Prostate gland (tissue), 2 donors: ENCODE measurements at regions not wholly inside any gene's neighbourhood (a gene's known extent, or its start where the extent isn't known, plus 50 kb on each side); places are given as distances from the start of the nearest gene placed in this dataset.

Experiments used
- DNase-seq: peaks from one replicate; pipeline ENCODE4 v3.0.0-alpha.2; 2019; ENCODE audit warnings: low spot score
- H3K27ac ChIP-seq, 2 donors: fragments of 200-600 bp; sonication (generic); 2 replicates each; pipeline ENCODE4 v1.5.1; 2017 to 2019
- H3K27me3 ChIP-seq: fragments of 200-600 bp; sonication (generic); replicated peaks from 2 replicates; pipeline ENCODE4 v1.5.1; 2019; ENCODE audit not compliant: insufficient read depth
- H3K36me3 ChIP-seq, 2 donors: fragments of 200-600 bp; sonication (generic); 1 replicate in 1 of 2; 2 replicates in 1 of 2; pipeline versions ENCODE4 v1.5.1 to v1.8.1; 2017 to 2019
- H3K4me1 ChIP-seq: fragments of 200-600 bp; sonication (generic); replicated peaks from 2 replicates; pipeline ENCODE4 v1.5.1; 2019
- H3K4me3 ChIP-seq, 2 donors: fragments of 200-600 bp; sonication (generic); 2 replicates each; pipeline ENCODE4 v1.5.1; 2017 to 2019
- H3K9me3 ChIP-seq: fragments of 200-600 bp; sonication (generic); 2 replicates; pipeline ENCODE4 v1.5.1; 2017
- CTCF ChIP-seq, 4 experiments: fragments of 200-600 bp in 2 of 4; fragments of 450-650 bp in 2 of 4; sonication (generic) in 2 of 4; IDR thresholded peaks; 1 replicate in 3 of 4; 2 replicates in 1 of 4; pipeline ENCODE4 v1.5.1; 2016 to 2019; ENCODE audit warnings: antibody characterized with exemption in 4 of 4, mild to moderate bottlenecking in 2 of 4, moderate library complexity in 2 of 4
- POLR2A ChIP-seq: fragments of 450-650 bp; IDR thresholded peaks from one replicate; pipeline ENCODE4 v1.6.1; 2016; ENCODE audit warnings: antibody characterized with exemption, mild to moderate bottlenecking
- POLR2AphosphoS5 ChIP-seq: sonication (generic); formaldehyde crosslinking; IDR thresholded peaks from one replicate; pipeline ENCODE4 v1.6.1; 2017; ENCODE audit warnings: antibody characterized with exemption
- WGBS: methylation state at CpG from one replicate; pipeline ENCODE4 v1.1.5; 2018; 5-methylcytosine and 5-hydroxymethylcytosine counted together
- intact Hi-C: fragments of 100-400 bp; cut with DNase I; formaldehyde crosslinking; loops from one replicate; pipeline ENCODE4 v1.14.2; 2022

- no peak for DNase-seq
These were observed 392.9 kb upstream of the SALL1 start for GRCh38 chr16:51543971-51544370.

GRCh38 chr16:51542981-51543815, 392.1 kb upstream of the SALL1 start:
- Histone ChIP-seq H3K36me3 (no peaks in the 10 kb centered on the region), H3K27ac (no peak overlapping the region), H3K27me3 (no peaks in the 10 kb centered on the region), H3K4me1 (no peaks in the 10 kb centered on the region), H3K9me3 (no peaks in the 10 kb centered on the region), H3K4me3 (no peak overlapping the region)
- intact Hi-C loops, result no loop called here
- no peak for DNase-seq
- 46% methylated on average over 12 of the region's 12 CpGs for WGBS
- TF ChIP-seq POLR2A, result no peak
- no peak for TF ChIP-seq CTCF (IDR thresholded peaks at IDR 0.05)
- no peak for TF ChIP-seq POLR2AphosphoS5

More at GRCh38 chr16:51543971-51544370, 392.9 kb upstream of the SALL1 start:
- WGBS, result 91% methylated on average over 9 of the region's 9 CpGs
- TF ChIP-seq POLR2A, result no peak
- no peak for TF ChIP-seq POLR2AphosphoS5
- no peak for TF ChIP-seq CTCF (IDR thresholded peaks at IDR 0.05)
- H3K27me3 ChIP-seq, result no peaks in the 10 kb centered on the region
- no peaks in the 10 kb centered on the region for H3K36me3 ChIP-seq
- intact Hi-C loops, result no loop called here
- no peak overlapping the region for H3K27ac ChIP-seq
- H3K4me3 ChIP-seq, result no peak overlapping the region
- no peaks in the 10 kb centered on the region for H3K4me1 ChIP-seq
- H3K9me3 ChIP-seq, result no peaks in the 10 kb centered on the region

- H3K4me3 ChIP-seq, result no peak overlapping the region
- H3K27ac ChIP-seq, result no peak overlapping the region
- no peak for DNase-seq
- intact Hi-C loops, result no loop called here
- no peaks in the 10 kb centered on the region for H3K36me3 ChIP-seq
- H3K27me3 ChIP-seq, result no peaks in the 10 kb centered on the region
- 72% methylated on average over 2 of the region's 2 CpGs for WGBS
- TF ChIP-seq CTCF (IDR thresholded peaks at IDR 0.05), result no peak
- no peak for TF ChIP-seq POLR2A
- no peak for TF ChIP-seq POLR2AphosphoS5
- no peaks in the 10 kb centered on the region for H3K9me3 ChIP-seq
- H3K4me1 ChIP-seq, result no peaks in the 10 kb centered on the region
These were observed 389.2 kb upstream of the SALL1 start for GRCh38 chr16:51540259-51540658.

GRCh38 chr16:51538707-51539498, 387.8 kb upstream of the SALL1 start:
- TF ChIP-seq CTCF (IDR thresholded peaks at IDR 0.05), result no peak
- TF ChIP-seq POLR2A, result no peak
- no peak for TF ChIP-seq POLR2AphosphoS5
- 20% methylated on average over 7 of the region's 7 CpGs for WGBS
- intact Hi-C loops, result no loop called here
- no peak for DNase-seq
- H3K9me3 ChIP-seq, result no peaks in the 10 kb centered on the region
- no peaks in the 10 kb centered on the region for H3K4me1 ChIP-seq
- H3K27me3 ChIP-seq, result no peaks in the 10 kb centered on the region
- no peak overlapping the region for H3K27ac ChIP-seq
- H3K4me3 ChIP-seq, result no peak overlapping the region
- no peaks in the 10 kb centered on the region for H3K36me3 ChIP-seq
